OCI-LY7 (cell line): ENCODE measurements at regions not wholly inside any gene's neighbourhood (a gene's known extent, or its start where the extent isn't known, plus 50 kb on each side); places are given as distances from the start of the nearest gene placed in this dataset.

Experiments
- BruUV-seq: library from RNA; stranded (reverse); fragments of 400-500 nt; replicated peaks from 2 replicates; lab custom pipeline; 2021; lab: Mats Ljungman, UMichigan
- CTCF ChIA-PET: fragments of 300-600 bp; sonication (Branson Sonifier 250); formaldehyde crosslinking; loops from one replicate; lab custom pipeline; 2022; ENCODE audit warnings: antibody characterized with exemption; ENCODE audit not compliant: unreplicated experiment; lab: Charles Lee
- POLR2A ChIA-PET: fragments of 300-600 bp; sonication (Branson Sonifier 250); formaldehyde crosslinking; loops from one replicate; lab custom pipeline; 2022; ENCODE audit warnings: antibody characterized with exemption; lab: Charles Lee
- DNase-seq: peaks from one replicate; pipeline ENCODE4 v3.0.0-alpha.2; 2015; ENCODE audit warnings: low spot score
- H2AFZ ChIP-seq: fragments of 200-600 bp; sonication (generic), shearing (Covaris generic); 2 replicates; pipeline ENCODE4 v1.6.1; 2014; ENCODE audit warnings: mild to moderate bottlenecking, antibody characterized with exemption, low read length, moderate library complexity
- H3K27ac ChIP-seq: fragments of 200-600 bp; sonication (generic); 2 replicates; pipeline ENCODE4 v1.5.1; 2014; ENCODE audit warnings: mixed run types, low read depth, mild to moderate bottlenecking, moderate library complexity, low read length, inconsistent platforms; ENCODE audit not compliant: poor library complexity, severe bottlenecking
- H3K36me3 ChIP-seq: fragments of 200-600 bp; sonication (generic); 2 replicates; pipeline ENCODE4 v1.6.1; 2014; ENCODE audit warnings: mild to moderate bottlenecking, antibody characterized with exemption, low read length, moderate library complexity, mixed read lengths; ENCODE audit not compliant: insufficient read depth
- H3K4me1 ChIP-seq: fragments of 200-600 bp; sonication (generic); 2 replicates; pipeline ENCODE4 v1.5.1; 2014; ENCODE audit warnings: mild to moderate bottlenecking, low read length; ENCODE audit not compliant: insufficient read depth, poor library complexity, severe bottlenecking
- H3K4me2 ChIP-seq: fragments of 200-600 bp; sonication (generic); 2 replicates; pipeline ENCODE4 v1.6.1; 2014; ENCODE audit warnings: mild to moderate bottlenecking, low read length
- H3K4me3 ChIP-seq: fragments of 200-600 bp; sonication (generic); 2 replicates; pipeline ENCODE4 v1.5.1; 2014; ENCODE audit warnings: mild to moderate bottlenecking, low read depth, low read length; ENCODE audit not compliant: poor library complexity, severe bottlenecking
- H3K79me2 ChIP-seq: fragments of 200-600 bp; sonication (generic); 2 replicates; pipeline ENCODE4 v1.6.1; 2016; ENCODE audit warnings: low read depth, mild to moderate bottlenecking, low read length, moderate library complexity, mixed read lengths; ENCODE audit not compliant: insufficient read depth
- H3K9me2 ChIP-seq: fragments of 200-600 bp; sonication (generic); 2 replicates; pipeline ENCODE4 v1.6.1; 2016; ENCODE audit warnings: mild to moderate bottlenecking, low read length, mixed read lengths; ENCODE audit not compliant: insufficient read depth
- H3K9me3 ChIP-seq: fragments of 200-600 bp; sonication (generic); 2 replicates; pipeline ENCODE4 v1.6.1; 2014; ENCODE audit warnings: mild to moderate bottlenecking, mixed run types, low read length, mixed read lengths
- H4K20me1 ChIP-seq: fragments of 200-600 bp; sonication (generic); 2 replicates; pipeline ENCODE4 v1.6.1; 2014; ENCODE audit warnings: mild to moderate bottlenecking, antibody characterized with exemption, low read length, moderate library complexity, mixed read lengths; ENCODE audit not compliant: insufficient read depth
- CTCF ChIP-seq: fragments of 200-600 bp; sonication (generic); conservative IDR thresholded peaks from 2 replicates; pipeline ENCODE4 v1.5.1; 2014; ENCODE audit warnings: mild to moderate bottlenecking, antibody characterized with exemption, low read length, moderate library complexity, mixed read lengths
- EZH2phosphoT487 ChIP-seq: fragments of 200-600 bp; sonication (generic); IDR thresholded peaks from 2 replicates; pipeline ENCODE4 v1.6.1; 2018; ENCODE audit warnings: low read depth, borderline replicate concordance, mild to moderate bottlenecking, mixed run types, antibody characterized with exemption, low read length, moderate library complexity, mixed read lengths
- intact Hi-C: fragments of 100-400 bp; cut with micrococcal nuclease; formaldehyde crosslinking; loops from one replicate; pipeline ENCODE4 v1.10.0; 2022; ENCODE audit not compliant: unreplicated experiment

- ChIA-PET CTCF (no interaction called here), POLR2A (no interaction called here)
- Histone ChIP-seq H3K4me3 (no peak overlapping the region), H4K20me1 (no peaks in the 10 kb centered on the region), H2AFZ (no peak overlapping the region), H3K9me2 (no peaks in the 10 kb centered on the region), H3K79me2 (no peaks in the 10 kb centered on the region), H3K9me3 (no peaks in the 10 kb centered on the region), H3K36me3 (no peaks in the 10 kb centered on the region), H3K4me1 (no peaks in the 10 kb centered on the region), H3K4me2 (no peak overlapping the region), H3K27ac (no peak overlapping the region)
- TF ChIP-seq EZH2phosphoT487 (no peak), CTCF (no peak)
- no TSS peak for BruUV-seq
- intact Hi-C loops = no loop called here
- no peak for DNase-seq
These were observed 161.7 kb upstream of the SEMA3C start for GRCh38 chr7:81080553-81080952.

GRCh38 chr7:81079746-81080145 lies 160.9 kb upstream of the SEMA3C start:
- H3K4me2 ChIP-seq = no peak overlapping the region
- intact Hi-C loops = no loop called here
- no peaks in the 10 kb centered on the region for H3K9me3 ChIP-seq
- BruUV-seq = no TSS peak
- no peaks in the 10 kb centered on the region for H3K9me2 ChIP-seq
- TF ChIP-seq CTCF = no peak
- no peak for TF ChIP-seq EZH2phosphoT487
- H3K4me1 ChIP-seq = no peaks in the 10 kb centered on the region
- H2AFZ ChIP-seq = no peak overlapping the region
- no peaks in the 10 kb centered on the region for H4K20me1 ChIP-seq
- CTCF ChIA-PET = no interaction called here
- POLR2A ChIA-PET = no interaction called here
- no peak overlapping the region for H3K4me3 ChIP-seq
- no peaks in the 10 kb centered on the region for H3K36me3 ChIP-seq
- H3K27ac ChIP-seq = no peak overlapping the region
- no peaks in the 10 kb centered on the region for H3K79me2 ChIP-seq
- DNase-seq = no peak

GRCh38 chr7:81075150-81075549 lies 156.3 kb upstream of the SEMA3C start:
- Histone ChIP-seq H3K9me3 (no peaks in the 10 kb centered on the region), H2AFZ (no peak overlapping the region), H3K9me2 (no peaks in the 10 kb centered on the region), H3K4me3 (no peak overlapping the region), H3K4me1 (no peaks in the 10 kb centered on the region), H3K79me2 (no peaks in the 10 kb centered on the region), H3K4me2 (no peak overlapping the region), H3K27ac (no peak overlapping the region), H4K20me1 (no peaks in the 10 kb centered on the region), H3K36me3 (no peaks in the 10 kb centered on the region)
- ChIA-PET CTCF (no interaction called here), POLR2A (no interaction called here)
- intact Hi-C loops = no loop called here
- no peak for TF ChIP-seq CTCF
- no peak for TF ChIP-seq EZH2phosphoT487
- BruUV-seq = no TSS peak
- DNase-seq = no peak
